ENCODE measurements at regions not wholly inside any gene's neighbourhood (a gene's known extent, or its start where the extent isn't known, plus 50 kb on each side); places are given as distances from the start of the nearest gene placed in this dataset.

DNA sequence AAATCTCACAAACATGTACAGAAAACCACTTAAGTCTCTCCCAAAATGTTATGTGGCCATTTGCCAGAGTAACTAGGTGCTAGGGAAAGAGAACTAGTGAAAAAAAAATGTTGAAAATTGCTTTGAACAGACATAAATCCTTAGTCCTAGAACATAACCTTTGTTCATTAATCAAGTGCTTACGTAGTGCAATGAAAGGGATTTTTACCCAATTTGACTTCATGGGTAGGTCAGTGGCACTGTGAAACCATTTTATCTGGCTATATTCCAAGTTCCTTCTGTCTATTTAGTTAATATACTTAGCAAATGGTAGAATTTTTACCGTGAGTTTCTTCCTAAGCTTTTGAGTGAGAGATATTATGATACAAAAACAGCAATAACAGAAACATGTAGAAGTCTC lies 209.4 kb downstream of the DIPK2A start:
- no peaks in the 10 kb centered on the region for H3K9me3 ChIP-seq (ENCODE audit: low read depth, low read length)
- H3K27me3 ChIP-seq (ENCODE audit: insufficient read depth, low read length): no peaks in the 10 kb centered on the region
- no peaks in the 10 kb centered on the region for H3K79me2 ChIP-seq (ENCODE audit: insufficient read depth, low read length)
- DNase-seq (ENCODE audit: insufficient read length, low spot score, missing footprints): no peak
- H2AFZ ChIP-seq (ENCODE audit: low read length): no peak overlapping the region
- no peak overlapping the region for H3K27ac ChIP-seq (ENCODE audit: low read depth, low read length)
- H3K4me3 ChIP-seq (ENCODE audit: insufficient read depth, low read length): no peak overlapping the region
- H3K36me3 ChIP-seq (ENCODE audit: insufficient read depth, low read length): no peaks in the 10 kb centered on the region
- H3K4me2 ChIP-seq (ENCODE audit: insufficient read depth, low read length): no peak overlapping the region
- no peaks in the 10 kb centered on the region for H3K4me1 ChIP-seq (ENCODE audit: insufficient read depth, low read length)
- no peaks in the 10 kb centered on the region for H4K20me1 ChIP-seq (ENCODE audit: insufficient read depth, low read length)
- TF ChIP-seq, protein P1, sequence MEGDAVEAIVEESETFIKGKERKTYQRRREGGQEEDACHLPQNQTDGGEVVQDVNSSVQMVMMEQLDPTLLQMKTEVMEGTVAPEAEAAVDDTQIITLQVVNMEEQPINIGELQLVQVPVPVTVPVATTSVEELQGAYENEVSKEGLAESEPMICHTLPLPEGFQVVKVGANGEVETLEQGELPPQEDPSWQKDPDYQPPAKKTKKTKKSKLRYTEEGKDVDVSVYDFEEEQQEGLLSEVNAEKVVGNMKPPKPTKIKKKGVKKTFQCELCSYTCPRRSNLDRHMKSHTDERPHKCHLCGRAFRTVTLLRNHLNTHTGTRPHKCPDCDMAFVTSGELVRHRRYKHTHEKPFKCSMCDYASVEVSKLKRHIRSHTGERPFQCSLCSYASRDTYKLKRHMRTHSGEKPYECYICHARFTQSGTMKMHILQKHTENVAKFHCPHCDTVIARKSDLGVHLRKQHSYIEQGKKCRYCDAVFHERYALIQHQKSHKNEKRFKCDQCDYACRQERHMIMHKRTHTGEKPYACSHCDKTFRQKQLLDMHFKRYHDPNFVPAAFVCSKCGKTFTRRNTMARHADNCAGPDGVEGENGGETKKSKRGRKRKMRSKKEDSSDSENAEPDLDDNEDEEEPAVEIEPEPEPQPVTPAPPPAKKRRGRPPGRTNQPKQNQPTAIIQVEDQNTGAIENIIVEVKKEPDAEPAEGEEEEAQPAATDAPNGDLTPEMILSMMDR (IDR thresholded peaks at IDR 0.05; ENCODE audit: extremely low read depth, low read depth, low read length): no peak

DNA sequence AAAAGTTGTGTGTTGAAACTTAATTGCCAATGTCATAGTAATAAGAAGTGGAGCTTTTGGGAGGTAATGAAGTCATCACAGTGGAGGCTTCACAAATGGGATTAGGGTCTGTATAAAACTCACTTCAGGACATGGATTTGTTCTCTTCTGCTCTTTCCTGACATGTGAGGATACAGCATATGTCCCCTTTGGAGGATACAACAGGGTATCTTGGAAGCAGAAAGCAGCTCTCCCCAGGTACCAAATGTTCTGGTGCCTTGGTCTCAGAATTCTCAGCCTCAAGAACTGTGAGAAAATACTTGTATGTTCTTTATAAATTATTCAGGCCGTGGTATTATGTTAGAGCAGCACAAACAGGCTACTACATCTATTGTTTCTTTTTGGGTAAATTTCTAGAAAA lies 210.9 kb downstream of the DIPK2A start:
- Histone ChIP-seq H3K9me3 (ENCODE audit: low read depth, low read length) (no peaks in the 10 kb centered on the region), H4K20me1 (ENCODE audit: insufficient read depth, low read length) (no peaks in the 10 kb centered on the region), H3K27ac (ENCODE audit: low read depth, low read length) (no peak overlapping the region), H3K27me3 (ENCODE audit: insufficient read depth, low read length) (no peaks in the 10 kb centered on the region), H2AFZ (ENCODE audit: low read length) (no peak overlapping the region), H3K36me3 (ENCODE audit: insufficient read depth, low read length) (no peaks in the 10 kb centered on the region), H3K4me1 (ENCODE audit: insufficient read depth, low read length) (no peaks in the 10 kb centered on the region), H3K4me3 (ENCODE audit: insufficient read depth, low read length) (no peak overlapping the region), H3K79me2 (ENCODE audit: insufficient read depth, low read length) (no peaks in the 10 kb centered on the region), H3K4me2 (ENCODE audit: insufficient read depth, low read length) (no peak overlapping the region)
- no peak for DNase-seq (ENCODE audit: insufficient read length, low spot score, missing footprints)
- TF ChIP-seq, protein P1 (IDR thresholded peaks at IDR 0.05; ENCODE audit: extremely low read depth, low read depth, low read length): no peak

DNA sequence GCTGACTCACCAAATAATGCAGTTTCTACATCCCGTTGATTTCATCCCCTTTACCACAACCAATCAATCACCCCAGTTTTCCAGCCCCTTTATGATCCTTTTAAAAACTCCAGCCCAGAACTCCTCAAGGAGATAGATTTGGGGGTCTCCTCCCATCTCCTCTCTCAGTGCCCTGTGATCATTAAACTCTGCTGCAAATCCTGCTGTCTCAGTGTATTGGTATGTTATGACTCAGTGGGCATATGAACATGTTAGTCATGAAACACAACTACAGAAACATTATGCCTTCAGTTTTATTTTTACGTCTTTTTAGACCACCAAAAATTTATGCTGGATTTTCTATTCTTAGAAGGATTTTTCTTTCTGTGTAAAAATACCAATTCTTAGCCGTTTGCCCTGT lies 213.7 kb downstream of the DIPK2A start:
- TF ChIP-seq, protein P1 (IDR thresholded peaks at IDR 0.05; ENCODE audit: extremely low read depth, low read depth, low read length): no peak
- DNase-seq (ENCODE audit: insufficient read length, low spot score, missing footprints): no peak

DNA sequence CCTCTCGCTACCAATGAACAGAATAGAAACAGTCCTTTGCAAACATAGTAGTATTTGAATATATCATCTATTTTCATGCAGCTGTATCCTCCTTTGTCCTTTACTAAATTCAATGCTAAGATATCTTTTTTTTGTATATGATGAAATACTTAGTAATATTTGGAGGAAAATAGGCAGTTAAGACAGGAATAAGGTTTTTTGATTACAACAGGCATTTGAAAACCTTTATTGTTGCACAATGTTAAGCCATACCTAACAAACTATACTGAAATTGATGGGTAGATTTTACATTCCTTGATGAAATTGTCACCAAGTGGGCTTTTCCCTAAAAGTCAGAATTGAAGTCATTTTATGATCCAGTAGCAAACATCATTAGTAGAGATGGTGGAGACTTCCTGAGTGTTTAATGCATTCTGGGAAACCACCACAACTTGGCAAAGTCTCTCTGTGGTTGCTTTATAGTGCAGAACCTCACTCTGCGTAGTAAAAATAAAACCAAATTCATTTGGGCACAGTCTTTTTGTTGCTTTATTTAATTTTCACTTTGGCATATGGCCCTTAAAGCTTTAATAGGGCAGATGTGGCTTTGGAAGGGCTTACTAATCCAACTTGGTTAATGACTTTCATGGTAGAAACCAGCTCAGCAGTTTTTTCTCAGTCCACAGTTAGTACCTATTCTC lies 216.0 kb downstream of the DIPK2A start:
- Histone ChIP-seq H3K36me3 (ENCODE audit: insufficient read depth, low read length) (no peaks in the 10 kb centered on the region), H3K79me2 (ENCODE audit: insufficient read depth, low read length) (no peaks in the 10 kb centered on the region), H3K9me3 (ENCODE audit: low read depth, low read length) (no peaks in the 10 kb centered on the region), H2AFZ (ENCODE audit: low read length) (no peak overlapping the region), H3K4me2 (ENCODE audit: insufficient read depth, low read length) (no peak overlapping the region), H3K4me3 (ENCODE audit: insufficient read depth, low read length) (no peak overlapping the region), H3K4me1 (ENCODE audit: insufficient read depth, low read length) (no peaks in the 10 kb centered on the region), H4K20me1 (ENCODE audit: insufficient read depth, low read length) (no peaks in the 10 kb centered on the region), H3K27me3 (ENCODE audit: insufficient read depth, low read length) (no peaks in the 10 kb centered on the region), H3K27ac (ENCODE audit: low read depth, low read length) (no peak overlapping the region)
- TF ChIP-seq, protein P1 (IDR thresholded peaks at IDR 0.05; ENCODE audit: extremely low read depth, low read depth, low read length): no peak
- DNase-seq (ENCODE audit: insufficient read length, low spot score, missing footprints): no peak

More for the DNA sequence above, 213.7 kb downstream of the DIPK2A start:
- no peaks in the 10 kb centered on the region for H3K4me1 ChIP-seq (ENCODE audit: insufficient read depth, low read length)
- H4K20me1 ChIP-seq (ENCODE audit: insufficient read depth, low read length): no peaks in the 10 kb centered on the region
- no peak overlapping the region for H3K4me3 ChIP-seq (ENCODE audit: insufficient read depth, low read length)
- H2AFZ ChIP-seq (ENCODE audit: low read length): no peak overlapping the region
- no peaks in the 10 kb centered on the region for H3K36me3 ChIP-seq (ENCODE audit: insufficient read depth, low read length)
- H3K27me3 ChIP-seq (ENCODE audit: insufficient read depth, low read length): no peaks in the 10 kb centered on the region
- H3K27ac ChIP-seq (ENCODE audit: low read depth, low read length): no peak overlapping the region
- no peaks in the 10 kb centered on the region for H3K79me2 ChIP-seq (ENCODE audit: insufficient read depth, low read length)
- H3K9me3 ChIP-seq (ENCODE audit: low read depth, low read length): no peaks in the 10 kb centered on the region
- H3K4me2 ChIP-seq (ENCODE audit: insufficient read depth, low read length): no peak overlapping the region

Measured in osteoblast (primary cell).